Hematopoietic multipotent progenitor cell (in vitro differentiated cells): ENCODE measurements at regions not wholly inside any gene's neighbourhood (a gene's known extent, or its start where the extent isn't known, plus 50 kb on each side); places are given as distances from the start of the nearest gene placed in this dataset.
"Not testable (repeated sequence)": the region's sequence is repeated elsewhere in the genome, so short reads cannot be mapped to it uniquely, and the experiment has no call there.

Experiments
- DNase-seq, 3 donors: peaks; one replicate each; pipeline ENCODE4 v3.0.0-alpha.2; 2011 to 2015; ENCODE audit warnings: low read depth in 2 of 3, low spot score in 2 of 3

DNA sequence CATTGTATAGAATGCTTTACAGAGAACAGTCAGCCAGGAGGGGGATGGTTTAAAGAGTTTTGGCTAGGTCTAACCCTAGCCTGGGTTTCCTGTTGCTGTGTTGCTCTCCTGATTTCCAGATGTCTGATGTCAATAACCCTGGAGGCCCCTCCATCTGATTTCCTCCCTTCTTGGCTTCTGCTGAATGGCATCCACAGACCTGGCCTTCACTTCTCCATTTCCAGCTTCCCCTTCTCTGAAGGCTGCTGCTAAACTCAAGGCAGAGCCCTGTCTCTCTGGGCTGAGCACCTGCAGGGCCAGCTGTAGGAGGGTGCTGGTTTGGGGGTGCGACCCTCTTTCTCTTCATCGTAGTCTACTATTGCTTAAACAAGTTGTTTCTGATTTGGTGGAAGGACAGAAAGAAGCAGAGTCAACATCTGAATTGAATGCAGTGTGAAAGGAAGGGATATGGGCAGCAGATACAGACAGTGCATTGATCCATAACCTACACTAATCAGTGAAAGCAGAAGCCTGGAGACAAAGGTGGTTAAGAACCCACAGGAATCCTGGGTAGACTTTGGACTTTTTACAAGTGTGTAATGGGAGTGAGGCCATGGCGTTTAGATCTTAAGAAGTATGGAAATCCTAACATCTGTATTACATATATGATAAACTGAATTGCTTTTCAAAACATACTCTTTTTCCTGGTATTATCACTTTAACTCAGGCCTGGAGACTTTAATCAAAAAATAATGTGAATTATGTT is 153.6 kb downstream of the HRH4 start:
- peak in 2 of 3 donors; percentile 18 to 78 for DNase-seq

DNA sequence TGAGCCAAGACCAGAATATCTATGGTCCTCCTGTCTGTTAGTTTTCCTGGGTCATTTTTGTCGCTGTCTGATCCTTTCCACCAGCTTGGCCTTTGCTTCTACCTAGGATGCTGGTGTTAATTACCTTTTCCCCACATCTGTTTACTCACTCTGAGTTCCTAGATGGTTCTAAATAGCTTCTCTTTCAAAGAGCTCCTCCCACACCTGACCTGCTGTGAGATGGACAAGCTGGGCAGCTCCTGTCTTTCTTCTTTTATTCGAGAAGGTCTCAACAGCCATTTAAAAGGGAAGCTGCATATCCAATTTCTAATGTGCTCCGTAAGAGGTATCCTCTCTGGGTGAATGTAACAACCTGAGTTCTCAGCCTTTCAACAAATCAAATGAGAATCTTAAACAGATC is 156.2 kb downstream of the HRH4 start:
- DNase-seq, result no peak

DNA sequence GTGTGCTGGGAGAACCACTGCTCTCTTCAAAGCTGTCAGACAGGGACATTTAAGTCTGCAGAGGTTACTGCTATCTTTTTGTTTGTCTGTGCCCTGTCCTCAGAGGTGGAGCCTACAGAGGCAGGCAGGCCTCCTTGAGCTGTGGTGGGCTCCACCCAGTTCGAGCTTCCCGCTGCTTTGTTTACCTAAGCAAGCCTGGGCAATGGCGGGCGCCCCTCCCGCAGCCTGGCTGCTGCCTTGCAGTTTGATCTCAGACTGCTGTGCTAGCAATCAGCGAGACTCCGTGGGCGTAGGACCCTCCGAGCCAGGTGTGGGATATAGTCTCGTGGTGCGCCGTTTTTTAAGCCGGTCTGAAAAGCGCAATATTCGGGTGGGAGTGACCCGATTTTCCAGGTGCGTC is 164.0 kb downstream of the HRH4 start:
- not testable (repeated sequence) for DNase-seq

DNA sequence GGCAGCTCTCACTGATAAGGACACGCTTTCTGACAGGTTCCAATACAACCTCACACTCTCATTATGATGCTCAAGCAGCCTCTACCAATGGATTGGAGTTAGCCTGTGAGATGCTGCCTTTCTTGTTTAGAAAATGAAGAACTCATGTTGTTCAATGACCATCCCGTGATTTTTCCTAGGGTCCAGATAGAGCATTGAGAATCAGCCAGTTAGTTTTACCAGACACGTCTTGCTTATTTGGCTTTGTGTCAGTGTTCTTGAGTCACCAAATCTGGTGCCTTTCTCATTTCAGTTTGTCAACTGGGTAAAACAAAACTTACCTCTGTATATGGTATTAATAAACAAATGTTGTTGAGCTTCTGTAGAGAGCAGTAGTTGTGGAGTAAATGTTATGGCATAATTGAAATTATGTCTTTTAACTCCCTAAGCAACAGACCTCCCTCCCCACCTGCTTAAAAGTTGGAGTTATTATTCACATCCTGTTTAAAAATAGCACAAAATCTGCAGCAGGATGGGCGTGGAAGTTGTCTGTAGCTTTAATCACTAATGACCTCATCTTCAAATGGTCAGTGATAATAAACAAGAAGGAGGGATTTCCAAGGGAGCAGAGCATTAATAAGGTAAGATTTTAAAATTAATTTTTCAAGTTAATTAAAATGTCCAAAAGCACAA is 167.3 kb downstream of the HRH4 start:
- no peak for DNase-seq

DNA sequence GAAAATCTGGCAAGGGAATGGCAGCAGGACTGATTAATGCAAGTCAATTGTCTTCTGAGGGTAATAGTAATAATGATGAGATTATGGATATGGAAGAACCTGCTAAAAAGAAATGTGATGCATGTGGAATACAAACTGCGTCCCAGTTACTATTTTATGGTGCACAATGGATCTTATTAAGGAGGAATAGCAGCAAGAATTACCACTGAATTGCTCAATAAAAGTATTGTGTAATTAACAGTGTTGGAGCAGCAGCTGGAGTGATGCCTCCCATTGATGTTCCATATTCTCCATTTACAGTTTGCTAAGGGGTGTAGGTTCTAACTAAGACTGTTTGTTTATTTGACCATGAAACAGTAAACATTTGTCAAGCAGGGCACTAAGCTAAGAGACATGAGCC is 167.9 kb downstream of the HRH4 start:
- no peak for DNase-seq

DNA sequence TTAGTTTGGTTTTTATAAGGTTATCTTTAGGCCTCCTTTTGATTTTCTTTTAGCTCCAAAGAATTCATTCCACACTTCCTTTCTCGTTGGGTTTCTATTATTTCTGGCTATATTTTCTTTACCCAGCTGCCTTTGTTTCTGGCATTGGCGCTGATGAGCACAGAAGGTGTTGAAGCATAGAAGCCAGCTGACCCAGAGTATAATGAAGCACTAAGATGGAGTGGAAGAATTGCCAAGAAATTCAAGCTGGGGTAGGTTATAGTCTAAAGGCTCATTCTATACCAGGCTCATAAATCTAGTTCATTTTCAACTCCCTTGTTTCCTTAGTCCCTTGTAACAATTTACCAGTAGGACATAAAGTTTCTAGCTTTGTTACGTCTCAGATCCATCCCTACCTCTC is 169.5 kb downstream of the HRH4 start:
- DNase-seq, result no peak

DNA sequence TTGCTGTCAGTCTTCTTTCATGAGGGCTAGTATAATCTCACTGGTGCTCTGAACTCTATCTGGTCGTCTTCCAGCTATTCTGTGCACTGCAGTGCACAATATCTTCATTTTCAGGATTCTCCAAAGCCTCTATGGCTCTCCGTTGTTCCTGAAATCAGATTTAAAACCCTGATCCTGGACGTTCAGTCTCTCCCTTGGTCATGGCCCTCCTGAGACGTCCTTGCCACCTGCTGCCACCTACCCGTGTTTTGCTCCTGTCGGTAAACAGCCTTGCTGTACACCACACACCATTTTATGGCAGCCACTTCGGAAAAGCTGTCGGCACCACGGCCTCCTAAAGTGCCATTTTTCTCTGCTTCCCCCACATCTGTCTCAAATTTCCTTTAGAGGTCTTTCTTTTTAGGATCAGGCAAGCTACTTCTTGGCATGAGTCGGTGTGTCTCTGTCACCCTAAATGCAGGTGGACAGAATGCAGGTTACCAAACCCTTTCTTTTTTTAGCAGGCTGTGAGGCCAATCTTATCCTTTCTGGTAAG is 170.0 kb downstream of the HRH4 start:
- DNase-seq, result no peak

DNA sequence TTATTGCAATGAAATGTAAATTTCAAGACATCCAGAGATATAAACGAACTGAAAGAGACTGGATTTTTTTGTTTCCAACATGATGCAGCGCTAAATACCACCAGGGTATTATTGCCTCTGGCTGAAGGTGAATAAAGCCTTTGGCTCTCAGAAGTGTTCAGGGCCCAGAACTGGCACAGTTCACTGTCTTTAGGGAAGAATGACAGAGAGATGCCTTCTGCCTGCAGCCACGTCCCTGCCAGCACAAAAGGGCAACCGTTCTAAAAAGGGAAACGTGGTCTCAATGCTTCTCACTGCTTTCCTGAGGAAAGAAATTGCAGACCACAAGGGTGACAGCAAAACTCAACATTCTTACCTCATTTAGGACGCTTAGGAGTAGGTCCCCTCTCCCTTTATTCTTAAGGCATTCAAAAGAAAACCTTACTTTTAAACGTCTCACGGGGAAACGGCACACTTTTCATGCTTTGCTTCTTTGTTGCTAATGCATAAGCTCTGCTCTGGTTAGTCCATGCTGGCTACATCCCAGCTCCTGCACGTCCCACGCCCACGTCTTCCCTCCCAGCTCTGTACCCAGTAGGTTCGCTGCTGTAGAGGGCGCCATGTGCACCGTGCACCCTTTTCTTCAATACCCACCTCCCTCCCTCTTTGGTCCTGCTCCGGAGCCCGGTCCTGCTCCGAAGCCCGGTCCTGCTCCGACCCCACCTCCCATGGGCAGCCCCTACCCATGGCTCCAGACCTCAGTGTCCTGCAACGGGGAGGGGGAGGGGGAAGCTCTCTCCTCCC is 171.0 kb downstream of the HRH4 start:
- peak in 1 of 3 donors; percentile 28 for DNase-seq

DNA sequence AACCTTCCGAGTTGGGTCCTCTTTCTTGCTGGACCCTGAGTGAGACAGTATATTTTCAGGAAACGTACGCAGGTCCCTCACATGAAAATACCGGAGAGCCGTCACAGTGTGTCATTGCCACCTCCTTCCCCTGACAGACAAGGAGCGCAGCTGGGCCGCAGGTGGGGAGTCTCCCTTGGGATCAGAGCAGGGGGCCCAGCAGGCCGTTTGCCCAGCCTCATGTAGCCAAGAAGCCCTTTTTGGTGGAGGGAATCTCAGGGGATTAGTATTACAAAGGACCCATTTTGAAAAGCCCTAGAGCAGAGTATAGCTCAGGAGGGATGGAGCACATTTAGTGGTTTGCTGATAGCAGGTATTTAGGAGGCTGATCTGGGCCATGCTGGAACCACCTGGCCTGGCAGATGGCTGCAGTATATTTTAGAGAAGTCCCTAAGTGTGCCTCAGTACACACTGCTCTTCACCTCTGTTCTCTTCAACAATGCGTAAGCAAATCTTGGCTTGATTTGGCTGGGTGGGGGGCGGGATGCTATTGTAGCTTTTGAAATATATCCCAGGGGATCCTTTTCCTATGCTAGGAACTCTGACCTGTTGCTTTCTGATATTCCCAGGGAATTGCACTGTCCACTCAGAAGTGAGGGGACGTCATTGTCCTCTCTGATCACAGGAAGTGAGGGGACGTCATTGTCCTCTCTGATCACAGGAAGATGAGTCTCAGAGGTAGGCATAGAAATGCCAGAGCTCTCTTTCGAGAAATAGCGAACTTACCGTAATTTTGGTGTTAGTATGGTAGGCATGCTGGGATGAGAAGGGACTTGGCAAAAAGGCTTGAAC is 171.9 kb downstream of the HRH4 start:
- DNase-seq, result no peak

DNA sequence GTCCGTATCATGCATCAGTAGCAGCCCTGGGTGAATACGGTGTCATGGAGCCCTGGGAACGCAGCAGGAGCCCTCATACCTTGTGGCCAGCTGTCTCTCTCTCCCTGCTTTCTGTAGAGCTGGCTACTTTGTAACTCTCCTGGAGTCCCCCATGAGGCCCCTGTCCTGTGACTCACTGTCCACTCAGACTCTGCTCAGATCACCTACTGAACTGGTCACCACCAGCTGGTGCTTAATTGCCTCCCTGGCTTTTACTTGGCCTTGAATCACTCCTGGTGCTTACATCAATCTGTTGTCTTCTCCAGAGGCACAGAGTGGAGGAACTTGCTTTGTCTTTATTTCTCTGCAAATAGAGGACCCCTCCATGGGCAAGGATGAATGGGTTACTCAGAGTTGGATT is 172.7 kb downstream of the HRH4 start:
- DNase-seq, result no peak

DNA sequence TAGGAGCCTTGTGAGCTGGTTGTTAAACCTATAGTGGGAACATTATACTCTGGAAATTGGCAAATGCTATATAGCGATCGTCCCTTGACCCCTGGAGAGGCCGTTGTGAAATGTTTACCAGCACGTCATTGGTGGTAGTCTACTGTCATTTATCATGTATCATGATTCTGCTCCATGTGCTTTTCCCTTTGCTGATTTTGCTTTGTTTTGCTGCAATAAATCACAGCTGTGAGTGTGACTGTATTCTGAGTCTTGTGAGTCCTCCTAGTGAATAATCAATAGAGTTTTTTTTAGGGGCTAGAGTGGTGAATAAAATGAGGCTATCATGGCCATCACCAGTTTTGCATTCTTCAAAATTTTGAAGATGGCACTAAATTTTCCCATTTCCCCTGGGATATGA is 189.1 kb downstream of the HRH4 start:
- DNase-seq, result no peak

DNA sequence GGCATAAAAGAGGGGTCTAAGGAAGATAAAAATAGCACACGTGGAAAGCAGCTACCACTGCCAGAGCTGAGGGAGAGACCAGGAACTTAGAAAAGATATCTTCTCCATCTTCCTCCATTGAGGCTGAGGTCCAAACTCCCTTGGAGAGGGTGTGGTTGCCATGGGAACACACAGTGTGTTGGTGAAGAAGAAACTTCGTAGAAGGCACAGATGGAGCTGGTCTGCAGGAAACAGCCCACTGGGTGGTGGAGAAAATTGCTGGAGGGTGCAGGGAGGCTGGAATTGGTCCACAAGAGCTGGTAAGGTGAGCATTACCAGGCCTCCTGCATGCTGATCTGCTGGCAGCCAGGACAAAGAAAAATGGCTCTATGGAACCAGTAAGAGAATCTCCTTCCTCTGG is 191.0 kb downstream of the HRH4 start:
- DNase-seq, result no peak

DNA sequence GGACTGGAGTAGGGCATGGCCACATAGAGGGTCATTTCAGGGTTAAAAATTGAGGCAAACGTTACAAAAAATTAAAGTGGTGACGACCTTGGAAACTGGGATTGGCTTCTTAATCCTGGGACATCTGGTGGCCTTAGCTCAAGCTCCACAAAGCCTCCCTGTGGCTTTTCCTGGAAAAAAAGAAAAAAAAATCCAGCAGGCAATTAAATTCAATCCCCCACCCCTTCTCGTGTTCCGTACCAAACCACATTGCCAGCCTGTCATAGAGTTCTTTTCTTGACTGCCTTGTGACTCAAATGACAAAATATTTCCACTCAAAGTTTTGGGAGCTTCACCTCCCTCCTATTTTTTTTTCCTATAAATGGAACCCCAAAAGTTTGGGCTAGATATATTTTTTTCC is 195.6 kb downstream of the HRH4 start:
- no peak for DNase-seq

DNA sequence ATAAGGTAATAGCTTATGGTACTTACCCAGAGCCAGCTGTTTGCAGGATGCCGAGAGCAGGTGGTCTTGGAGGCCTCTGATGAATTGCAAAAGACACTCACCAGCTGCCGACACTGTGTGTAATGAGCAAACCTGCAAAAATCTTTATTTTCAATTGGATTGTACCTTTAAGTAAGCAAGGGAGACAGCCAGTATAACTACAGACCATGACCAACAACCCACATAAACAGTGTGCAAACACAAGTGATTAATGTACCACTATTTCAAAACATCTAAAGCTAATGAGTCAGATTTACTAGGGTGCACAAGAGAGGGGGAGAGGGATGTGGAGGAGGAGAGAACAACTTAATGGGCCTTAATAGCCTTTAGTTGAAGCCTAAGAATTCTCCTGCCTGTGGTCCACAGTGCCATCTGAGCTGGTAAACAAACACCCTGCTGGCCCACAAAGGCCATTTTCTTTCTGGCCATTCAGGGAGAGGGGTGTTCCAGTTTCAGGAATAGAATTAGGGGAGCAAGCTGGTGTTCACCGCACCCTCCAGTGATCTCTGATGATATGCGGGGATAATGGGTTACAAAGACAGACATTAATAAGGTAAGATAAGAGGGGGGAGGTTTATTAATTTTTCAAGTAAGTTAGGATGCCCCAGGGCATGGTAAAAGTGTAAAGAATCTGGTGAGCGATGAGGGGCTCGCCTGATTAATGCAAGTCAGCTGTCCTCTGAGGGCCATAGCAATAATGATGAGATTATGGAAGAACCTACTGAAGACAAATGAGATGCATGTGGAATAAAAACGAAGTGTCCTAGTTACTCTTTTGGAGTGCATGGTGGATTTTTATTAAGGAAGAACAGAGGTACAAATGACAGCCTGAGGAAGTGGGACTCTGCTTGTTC is 196.4 kb downstream of the HRH4 start:
- DNase-seq, result no peak

DNA sequence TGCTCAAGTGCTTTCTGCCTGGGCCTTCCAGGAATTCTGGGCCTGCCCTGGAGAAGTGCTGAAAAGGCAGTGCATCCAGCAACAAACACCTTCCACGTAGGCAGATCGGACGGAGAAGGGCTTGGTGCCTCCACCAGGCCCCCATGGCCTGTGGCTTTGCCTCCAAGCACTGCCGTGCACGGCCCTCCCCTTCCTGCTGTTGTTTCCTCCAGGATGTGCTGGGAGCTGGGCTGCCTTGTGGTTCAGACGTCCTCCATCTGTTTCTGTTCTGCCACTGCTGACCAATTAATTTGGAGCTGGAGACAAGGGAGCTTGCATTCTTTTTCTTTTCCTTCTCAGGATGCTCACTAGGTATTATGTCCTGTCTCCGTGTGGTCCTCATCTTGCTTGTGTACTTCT is 197.0 kb downstream of the HRH4 start:
- DNase-seq, result no peak

DNA sequence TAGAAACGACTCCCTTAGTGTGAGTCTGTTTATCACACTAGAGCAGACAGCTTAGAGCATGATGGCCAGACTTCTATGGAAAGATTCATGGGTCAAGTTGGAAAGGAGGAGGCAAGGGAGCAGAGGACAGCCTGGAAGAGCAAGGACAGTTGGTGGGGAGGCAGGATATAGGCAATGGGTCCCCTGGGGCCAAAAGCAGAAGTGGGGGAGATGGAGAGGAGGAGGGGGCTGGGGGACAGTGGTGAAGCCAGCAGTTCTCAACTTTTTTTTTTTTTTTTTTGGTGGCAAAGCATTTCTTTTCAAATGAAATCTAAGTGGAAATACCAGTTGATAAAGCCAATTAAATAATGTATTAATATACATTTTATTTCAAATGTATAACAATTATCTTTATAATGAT is 197.9 kb downstream of the HRH4 start:
- peak in 1 of 3 donors; percentile 32 for DNase-seq

DNA sequence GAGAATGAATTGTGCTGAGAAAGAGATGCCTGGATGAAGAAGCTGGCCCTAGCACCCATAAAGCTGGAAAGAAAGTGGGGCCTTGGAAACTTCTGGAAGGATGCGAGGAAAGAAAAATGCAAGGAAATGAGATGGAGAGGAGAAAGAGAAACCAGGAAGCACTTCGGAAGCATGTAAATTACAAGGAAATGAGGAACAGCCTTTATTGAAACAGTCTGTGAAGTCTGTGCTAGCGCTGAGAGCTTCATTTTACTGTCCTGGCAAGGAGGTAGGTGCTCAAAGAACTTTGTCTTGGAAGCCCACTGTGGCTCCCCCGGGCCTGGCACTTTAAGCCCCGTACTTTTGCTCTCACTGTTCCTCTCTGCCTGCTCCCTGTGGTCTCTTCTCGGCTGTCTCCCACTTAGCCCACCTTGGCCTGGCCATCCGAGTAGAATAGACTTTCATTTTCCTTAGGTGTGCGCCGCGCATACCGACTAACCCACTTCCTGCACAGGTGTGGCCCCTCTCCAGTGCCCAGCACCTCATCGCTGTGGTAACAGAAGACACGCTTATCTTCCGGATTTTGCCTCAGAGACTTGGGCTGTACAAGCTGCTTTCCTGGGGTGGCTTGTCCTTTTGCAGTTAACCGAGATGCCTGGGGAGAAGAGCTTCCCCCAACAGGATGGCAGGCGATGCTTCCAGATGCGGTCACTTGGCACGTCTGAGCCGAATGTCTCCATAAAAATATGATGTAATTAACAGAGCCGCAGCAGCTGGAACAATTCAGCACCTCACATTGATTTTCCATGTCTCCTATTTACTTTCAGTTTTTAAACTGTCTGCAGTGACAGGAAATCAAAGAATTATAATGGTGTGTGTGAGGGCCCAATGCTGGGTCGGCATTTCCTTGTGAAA is 199.6 kb downstream of the HRH4 start:
- peak; percentile 5 to 47 (median 22) for DNase-seq

DNA sequence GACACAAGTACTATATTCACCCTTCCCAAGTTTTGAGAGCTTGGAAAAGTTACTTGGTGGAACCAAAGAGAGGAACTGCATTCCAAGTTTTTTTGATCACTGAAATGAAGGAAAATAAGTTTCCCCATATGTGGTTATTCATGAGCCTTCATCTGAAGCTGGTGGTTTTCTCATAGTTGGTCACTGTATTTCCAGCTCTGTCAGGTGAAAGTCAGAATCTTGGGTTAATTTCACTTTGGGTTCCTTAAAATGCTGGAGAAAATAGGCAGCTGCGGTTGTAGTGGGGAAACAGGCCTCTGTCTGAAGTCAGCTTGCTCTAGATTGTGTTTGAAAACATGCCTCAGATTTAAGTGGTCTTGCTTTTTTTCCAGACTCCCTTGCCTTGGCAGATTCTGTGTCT is 200.5 kb downstream of the HRH4 start:
- DNase-seq, result peak in 2 of 3 donors; percentile 36 to 69

DNA sequence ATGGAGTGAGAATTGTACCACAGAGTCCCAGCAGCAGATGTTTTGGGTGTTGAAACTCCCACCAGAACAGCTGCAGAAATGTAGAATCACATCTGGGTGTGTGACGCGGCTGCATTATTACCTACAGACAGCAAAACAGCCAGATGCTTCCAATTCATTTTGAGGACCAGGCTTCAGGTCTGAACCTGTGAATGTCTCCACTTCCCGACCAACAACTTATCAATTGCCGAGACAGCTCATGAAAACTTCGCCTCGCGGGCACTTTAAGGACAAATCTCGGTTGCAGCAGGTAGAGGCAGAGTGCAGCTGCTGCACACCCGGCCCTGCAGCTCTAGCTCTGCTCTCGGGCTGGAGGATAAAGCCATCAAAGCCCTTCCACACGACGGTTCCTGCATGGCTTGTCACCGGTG is 202.0 kb downstream of the HRH4 start:
- no peak for DNase-seq
